ENCODE measurements at regions not wholly inside any gene's neighbourhood (a gene's known extent, or its start where the extent isn't known, plus 50 kb on each side); places are given as distances from the start of the nearest gene placed in this dataset.

DNA sequence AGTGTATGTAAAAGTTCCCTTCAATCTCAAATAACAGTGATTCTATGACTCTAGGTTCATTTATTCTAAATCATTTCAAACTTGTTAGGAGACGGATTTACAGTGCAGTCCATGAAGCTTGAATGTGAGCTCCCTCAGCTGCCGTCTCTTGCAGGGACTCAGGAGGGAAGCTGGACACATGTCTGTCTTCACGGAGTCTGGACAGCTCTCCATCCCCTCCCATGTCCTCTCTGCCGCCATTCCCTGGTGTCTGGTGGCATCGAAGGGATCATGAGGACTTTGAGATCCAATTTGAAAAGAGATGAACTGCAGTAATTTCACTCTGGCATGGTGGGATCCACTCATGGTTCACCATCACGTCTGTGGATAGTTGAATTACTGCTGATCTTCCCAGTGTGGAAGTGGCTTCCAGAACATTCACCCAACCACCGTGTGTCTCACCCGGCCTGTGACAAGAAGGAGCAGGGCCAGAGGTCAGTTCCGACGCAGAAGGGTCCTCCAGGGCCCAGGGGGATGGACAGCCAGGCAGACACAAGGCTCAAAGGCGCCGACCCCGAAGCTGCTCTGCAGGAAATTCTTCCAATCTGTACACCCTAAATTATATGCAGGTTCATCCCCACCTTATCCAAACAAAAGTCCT is 370.1 kb downstream of the THBS2 start:
- H3K27ac ChIP-seq, result no peak overlapping the region
- TF ChIP-seq, protein P1, sequence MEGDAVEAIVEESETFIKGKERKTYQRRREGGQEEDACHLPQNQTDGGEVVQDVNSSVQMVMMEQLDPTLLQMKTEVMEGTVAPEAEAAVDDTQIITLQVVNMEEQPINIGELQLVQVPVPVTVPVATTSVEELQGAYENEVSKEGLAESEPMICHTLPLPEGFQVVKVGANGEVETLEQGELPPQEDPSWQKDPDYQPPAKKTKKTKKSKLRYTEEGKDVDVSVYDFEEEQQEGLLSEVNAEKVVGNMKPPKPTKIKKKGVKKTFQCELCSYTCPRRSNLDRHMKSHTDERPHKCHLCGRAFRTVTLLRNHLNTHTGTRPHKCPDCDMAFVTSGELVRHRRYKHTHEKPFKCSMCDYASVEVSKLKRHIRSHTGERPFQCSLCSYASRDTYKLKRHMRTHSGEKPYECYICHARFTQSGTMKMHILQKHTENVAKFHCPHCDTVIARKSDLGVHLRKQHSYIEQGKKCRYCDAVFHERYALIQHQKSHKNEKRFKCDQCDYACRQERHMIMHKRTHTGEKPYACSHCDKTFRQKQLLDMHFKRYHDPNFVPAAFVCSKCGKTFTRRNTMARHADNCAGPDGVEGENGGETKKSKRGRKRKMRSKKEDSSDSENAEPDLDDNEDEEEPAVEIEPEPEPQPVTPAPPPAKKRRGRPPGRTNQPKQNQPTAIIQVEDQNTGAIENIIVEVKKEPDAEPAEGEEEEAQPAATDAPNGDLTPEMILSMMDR (conservative IDR thresholded peaks at IDR 0.05), result no peak
- TF ChIP-seq ZFX (IDR thresholded peaks at IDR 0.05), result no peak

DNA sequence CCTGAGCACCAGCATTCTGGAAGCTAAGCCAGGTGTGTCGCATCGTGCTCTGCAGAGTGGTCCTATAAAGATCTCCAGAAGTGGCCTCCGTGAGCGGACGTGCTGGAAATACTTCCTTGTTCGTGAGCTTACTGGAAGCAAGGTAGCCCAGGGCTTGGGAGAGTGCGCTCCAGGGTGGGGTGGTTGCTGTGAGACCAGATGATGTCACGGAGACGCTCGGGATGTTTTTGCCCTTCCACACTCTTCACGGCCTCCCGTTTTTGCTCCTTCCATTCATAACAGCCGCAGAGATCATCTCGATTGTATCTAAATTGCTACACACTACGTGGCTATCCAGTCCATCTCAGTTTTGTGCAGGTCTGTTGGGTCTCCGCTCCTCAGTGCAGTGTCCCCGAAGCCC is 373.4 kb downstream of the THBS2 start:
- H3K27ac ChIP-seq, result no peak overlapping the region
- TF ChIP-seq ZFX (IDR thresholded peaks at IDR 0.05), result no peak
- TF ChIP-seq, protein P1 (conservative IDR thresholded peaks at IDR 0.05), result no peak

GRCh38 chr6:168877821-168878282 is 375.8 kb downstream of the THBS2 start:
- TF ChIP-seq ZFX (IDR thresholded peaks at IDR 0.05), result no peak
- TF ChIP-seq, protein P1 (conservative IDR thresholded peaks at IDR 0.05), result no peak
- no peak overlapping the region for H3K27ac ChIP-seq

GRCh38 chr6:168876956-168877355 is 376.7 kb downstream of the THBS2 start:
- no peak overlapping the region for H3K27ac ChIP-seq
- TF ChIP-seq ZFX (IDR thresholded peaks at IDR 0.05), result no peak
- TF ChIP-seq, protein P1 (conservative IDR thresholded peaks at IDR 0.05), result no peak

DNA sequence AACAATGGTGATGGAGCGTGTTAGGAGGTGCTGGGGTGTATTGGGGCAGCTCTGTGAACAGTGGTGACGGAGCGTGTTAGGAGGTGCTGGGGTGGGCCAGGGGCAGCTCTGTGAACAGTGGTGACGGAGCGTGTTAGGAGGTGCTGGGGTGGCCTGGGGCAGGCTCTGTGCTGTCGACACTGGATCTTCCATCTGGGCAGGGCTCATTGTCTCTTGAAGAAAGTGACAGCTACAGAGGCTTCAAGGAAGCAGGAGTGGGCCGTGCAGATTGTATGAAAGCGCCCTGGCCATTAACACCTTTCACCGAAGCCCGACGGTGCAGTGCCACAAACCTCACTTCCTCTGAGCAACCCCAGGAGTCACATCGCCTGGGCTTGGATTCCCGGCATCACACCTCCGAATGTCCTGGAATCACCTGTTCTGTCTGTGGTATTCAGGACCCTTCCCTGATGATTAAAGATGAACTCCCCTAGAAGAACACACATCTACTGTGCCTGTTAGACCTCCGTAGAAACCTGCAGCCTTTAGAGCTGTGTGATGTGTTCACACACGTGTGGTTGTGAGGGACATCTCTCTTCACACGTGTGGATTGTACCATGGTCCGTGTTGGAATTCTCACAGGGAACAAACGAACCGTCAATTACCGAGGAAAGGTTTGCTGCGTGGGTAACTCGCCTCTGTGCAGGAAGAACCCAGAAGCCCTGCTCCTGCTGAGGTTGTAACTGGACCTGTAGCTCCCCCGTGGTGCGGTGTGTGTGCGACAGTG is 377.7 kb downstream of the THBS2 start:
- H3K27ac ChIP-seq, result no peak overlapping the region
- TF ChIP-seq, protein P1 (conservative IDR thresholded peaks at IDR 0.05), result no peak
- TF ChIP-seq ZFX (IDR thresholded peaks at IDR 0.05), result no peak

- TF ChIP-seq, protein P1 (conservative IDR thresholded peaks at IDR 0.05), result no peak
- no peak for TF ChIP-seq ZFX (IDR thresholded peaks at IDR 0.05)
- H3K27ac ChIP-seq, result no peak overlapping the region
Observed at GRCh38 chr6:168874637-168875036, 379.0 kb downstream of the THBS2 start.
